NB4 (cell line): ENCODE measurements at regions not wholly inside any gene's neighbourhood (a gene's known extent, or its start where the extent isn't known, plus 50 kb on each side); places are given as distances from the start of the nearest gene placed in this dataset.

Source experiments
- TF ChIP-seq, protein P1 (sequence below): IDR thresholded peaks from one replicate; pipeline ENCODE4 v1.5.1; 2012; ENCODE audit warnings: low read depth, low read length
- TF ChIP-seq, protein P2 (sequence below): IDR thresholded peaks from 2 replicates; pipeline ENCODE4 v1.6.1; 2011; ENCODE audit warnings: low read depth, low read length

DNA sequence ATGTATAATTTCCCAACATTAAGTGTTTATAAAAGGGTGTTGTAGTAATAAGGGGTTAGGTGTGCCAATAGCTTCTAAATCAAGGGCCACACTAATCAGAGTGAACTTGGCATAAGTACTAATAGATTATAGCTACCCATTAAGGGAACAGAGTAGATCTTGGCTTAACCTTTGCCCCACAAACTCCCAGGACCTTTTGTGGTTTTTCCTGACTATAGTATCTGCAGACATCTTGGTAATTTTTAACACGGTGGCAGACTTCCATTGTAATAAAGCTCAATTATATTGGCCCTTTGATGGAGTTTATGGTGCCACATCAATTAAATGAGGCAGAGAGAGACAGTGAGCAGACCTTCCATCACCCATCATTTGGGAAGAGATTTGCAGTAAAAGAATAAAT is 358.5 kb upstream of the HNRNPA3 start:
- TF ChIP-seq, protein P1, sequence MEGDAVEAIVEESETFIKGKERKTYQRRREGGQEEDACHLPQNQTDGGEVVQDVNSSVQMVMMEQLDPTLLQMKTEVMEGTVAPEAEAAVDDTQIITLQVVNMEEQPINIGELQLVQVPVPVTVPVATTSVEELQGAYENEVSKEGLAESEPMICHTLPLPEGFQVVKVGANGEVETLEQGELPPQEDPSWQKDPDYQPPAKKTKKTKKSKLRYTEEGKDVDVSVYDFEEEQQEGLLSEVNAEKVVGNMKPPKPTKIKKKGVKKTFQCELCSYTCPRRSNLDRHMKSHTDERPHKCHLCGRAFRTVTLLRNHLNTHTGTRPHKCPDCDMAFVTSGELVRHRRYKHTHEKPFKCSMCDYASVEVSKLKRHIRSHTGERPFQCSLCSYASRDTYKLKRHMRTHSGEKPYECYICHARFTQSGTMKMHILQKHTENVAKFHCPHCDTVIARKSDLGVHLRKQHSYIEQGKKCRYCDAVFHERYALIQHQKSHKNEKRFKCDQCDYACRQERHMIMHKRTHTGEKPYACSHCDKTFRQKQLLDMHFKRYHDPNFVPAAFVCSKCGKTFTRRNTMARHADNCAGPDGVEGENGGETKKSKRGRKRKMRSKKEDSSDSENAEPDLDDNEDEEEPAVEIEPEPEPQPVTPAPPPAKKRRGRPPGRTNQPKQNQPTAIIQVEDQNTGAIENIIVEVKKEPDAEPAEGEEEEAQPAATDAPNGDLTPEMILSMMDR, result no peak
- TF ChIP-seq, protein P2, sequence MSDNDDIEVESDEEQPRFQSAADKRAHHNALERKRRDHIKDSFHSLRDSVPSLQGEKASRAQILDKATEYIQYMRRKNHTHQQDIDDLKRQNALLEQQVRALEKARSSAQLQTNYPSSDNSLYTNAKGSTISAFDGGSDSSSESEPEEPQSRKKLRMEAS, result no peak
